ENCODE measurements at regions not wholly inside any gene's neighbourhood (a gene's known extent, or its start where the extent isn't known, plus 50 kb on each side); places are given as distances from the start of the nearest gene placed in this dataset.

DNA sequence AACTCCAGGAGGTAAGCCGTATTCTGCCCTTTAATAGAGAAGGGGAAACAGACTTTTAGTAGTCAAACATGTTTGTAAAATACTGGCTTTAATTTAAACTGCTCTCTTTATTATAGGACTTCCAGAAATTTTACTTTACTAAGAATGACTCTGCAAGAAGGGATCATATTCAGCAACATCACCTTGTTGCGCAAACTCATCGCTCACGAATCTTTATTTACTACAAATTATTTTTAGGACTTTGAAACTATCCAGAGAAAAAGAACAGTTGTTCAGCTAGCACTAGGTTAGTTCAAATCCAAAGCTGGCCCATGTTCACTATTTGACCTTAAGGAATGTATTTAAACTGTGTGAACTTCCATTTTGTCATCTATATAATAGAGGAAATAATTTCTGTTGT lies 498.3 kb upstream of the TENM4 start:
- H3K36me3 ChIP-seq, result no peaks in the 10 kb centered on the region
- TF ChIP-seq, protein P1, sequence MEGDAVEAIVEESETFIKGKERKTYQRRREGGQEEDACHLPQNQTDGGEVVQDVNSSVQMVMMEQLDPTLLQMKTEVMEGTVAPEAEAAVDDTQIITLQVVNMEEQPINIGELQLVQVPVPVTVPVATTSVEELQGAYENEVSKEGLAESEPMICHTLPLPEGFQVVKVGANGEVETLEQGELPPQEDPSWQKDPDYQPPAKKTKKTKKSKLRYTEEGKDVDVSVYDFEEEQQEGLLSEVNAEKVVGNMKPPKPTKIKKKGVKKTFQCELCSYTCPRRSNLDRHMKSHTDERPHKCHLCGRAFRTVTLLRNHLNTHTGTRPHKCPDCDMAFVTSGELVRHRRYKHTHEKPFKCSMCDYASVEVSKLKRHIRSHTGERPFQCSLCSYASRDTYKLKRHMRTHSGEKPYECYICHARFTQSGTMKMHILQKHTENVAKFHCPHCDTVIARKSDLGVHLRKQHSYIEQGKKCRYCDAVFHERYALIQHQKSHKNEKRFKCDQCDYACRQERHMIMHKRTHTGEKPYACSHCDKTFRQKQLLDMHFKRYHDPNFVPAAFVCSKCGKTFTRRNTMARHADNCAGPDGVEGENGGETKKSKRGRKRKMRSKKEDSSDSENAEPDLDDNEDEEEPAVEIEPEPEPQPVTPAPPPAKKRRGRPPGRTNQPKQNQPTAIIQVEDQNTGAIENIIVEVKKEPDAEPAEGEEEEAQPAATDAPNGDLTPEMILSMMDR (IDR thresholded peaks at IDR 0.05), result no peak
- H3K4me1 ChIP-seq, result no peaks in the 10 kb centered on the region
- DNase-seq, result no peak
- H3K4me3 ChIP-seq, result no peak overlapping the region
- intact Hi-C loops (cut with DNase I; ENCODE audit: low total_unique reads), result no loop called here
- H3K27ac ChIP-seq, result no peak overlapping the region
- H3K27me3 ChIP-seq, result no peaks in the 10 kb centered on the region
- H3K9me3 ChIP-seq, result no peaks in the 10 kb centered on the region

DNA sequence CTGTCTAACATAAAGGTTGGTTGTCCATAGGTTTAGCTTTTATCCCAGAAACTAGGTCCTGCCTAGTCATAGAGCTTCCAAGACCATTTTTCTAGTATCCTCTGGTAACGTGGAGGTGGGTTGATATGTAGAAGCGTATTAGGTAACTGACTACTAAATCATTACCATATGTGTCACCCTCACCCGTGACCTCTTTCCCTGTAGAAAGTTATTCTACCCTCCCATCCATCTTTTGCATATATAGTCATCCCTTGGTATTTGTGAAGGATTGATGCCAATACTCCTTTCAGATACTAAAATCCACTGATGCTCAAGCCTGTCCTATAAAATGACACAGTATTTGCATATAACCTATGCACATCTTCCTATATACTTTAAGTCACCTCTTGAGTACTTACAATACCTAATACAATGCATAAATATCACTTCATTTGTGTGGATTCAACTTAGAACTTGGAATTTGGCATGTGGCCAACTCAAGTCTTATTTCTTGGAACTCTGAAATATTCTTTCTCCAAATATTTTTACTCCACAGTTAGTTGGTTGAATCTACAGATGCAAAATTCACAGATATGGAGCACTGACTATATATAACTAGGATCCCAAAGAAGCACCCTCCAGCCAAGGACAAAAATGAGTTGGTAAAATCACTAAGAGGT lies 497.0 kb upstream of the TENM4 start:
- no peaks in the 10 kb centered on the region for H3K27me3 ChIP-seq
- no peaks in the 10 kb centered on the region for H3K9me3 ChIP-seq
- H3K36me3 ChIP-seq, result no peaks in the 10 kb centered on the region
- H3K4me1 ChIP-seq, result no peaks in the 10 kb centered on the region
- DNase-seq, result no peak
- H3K4me3 ChIP-seq, result no peak overlapping the region
- intact Hi-C loops (cut with DNase I; ENCODE audit: low total_unique reads), result no loop called here
- no peak overlapping the region for H3K27ac ChIP-seq
- TF ChIP-seq, protein P1 (IDR thresholded peaks at IDR 0.05), result no peak

DNA sequence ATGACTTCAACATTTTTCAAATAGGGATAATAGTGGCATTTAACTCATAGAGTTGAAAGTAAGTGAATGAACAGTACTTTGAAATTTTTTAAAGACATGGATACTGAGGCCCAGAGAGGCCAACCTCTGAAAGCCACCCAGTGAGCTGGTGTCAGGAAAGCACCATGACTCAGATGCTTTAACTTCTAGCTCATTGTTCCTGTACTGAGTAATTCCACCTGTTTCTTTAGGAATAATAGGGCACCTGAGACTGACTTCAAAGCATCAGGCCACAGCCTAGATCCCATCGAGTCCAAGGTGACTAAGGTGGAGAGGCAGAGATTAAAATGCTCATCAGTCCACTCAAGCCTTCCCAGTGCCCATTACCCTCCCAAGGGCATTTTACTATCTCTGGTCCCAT lies 491.8 kb upstream of the TENM4 start:
- intact Hi-C loops (cut with DNase I; ENCODE audit: low total_unique reads), result no loop called here
- Histone ChIP-seq H3K4me3 (no peak overlapping the region), H3K4me1 (no peaks in the 10 kb centered on the region), H3K27me3 (no peaks in the 10 kb centered on the region), H3K27ac (no peak overlapping the region), H3K9me3 (no peaks in the 10 kb centered on the region), H3K36me3 (no peaks in the 10 kb centered on the region)
- TF ChIP-seq, protein P1 (IDR thresholded peaks at IDR 0.05), result no peak
- DNase-seq, result no peak

DNA sequence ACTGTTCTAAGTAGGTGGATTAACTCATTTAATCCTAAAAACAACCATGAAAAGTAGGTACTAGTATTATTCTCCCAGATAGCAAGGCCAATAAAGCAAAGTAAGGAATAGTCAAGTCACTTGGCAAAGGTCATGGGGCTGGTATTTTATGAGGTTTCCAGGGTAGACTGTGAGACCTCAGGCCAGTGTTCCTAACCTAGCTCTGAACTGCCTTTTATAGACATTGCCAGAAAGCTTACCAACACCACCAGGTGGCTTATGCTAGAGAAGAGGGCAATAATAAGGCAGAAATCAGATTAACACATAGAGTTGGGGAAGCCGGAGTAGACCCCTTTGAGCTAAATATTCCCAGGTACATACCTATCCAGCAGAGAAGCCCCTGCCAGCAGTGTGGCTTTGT lies 490.9 kb upstream of the TENM4 start:
- no peak for DNase-seq
- H3K9me3 ChIP-seq, result no peaks in the 10 kb centered on the region
- no peak overlapping the region for H3K4me3 ChIP-seq
- H3K36me3 ChIP-seq, result no peaks in the 10 kb centered on the region
- no peaks in the 10 kb centered on the region for H3K4me1 ChIP-seq
- H3K27ac ChIP-seq, result no peak overlapping the region
- TF ChIP-seq, protein P1 (IDR thresholded peaks at IDR 0.05), result no peak
- intact Hi-C loops (cut with DNase I; ENCODE audit: low total_unique reads), result no loop called here
- H3K27me3 ChIP-seq, result no peaks in the 10 kb centered on the region

DNA sequence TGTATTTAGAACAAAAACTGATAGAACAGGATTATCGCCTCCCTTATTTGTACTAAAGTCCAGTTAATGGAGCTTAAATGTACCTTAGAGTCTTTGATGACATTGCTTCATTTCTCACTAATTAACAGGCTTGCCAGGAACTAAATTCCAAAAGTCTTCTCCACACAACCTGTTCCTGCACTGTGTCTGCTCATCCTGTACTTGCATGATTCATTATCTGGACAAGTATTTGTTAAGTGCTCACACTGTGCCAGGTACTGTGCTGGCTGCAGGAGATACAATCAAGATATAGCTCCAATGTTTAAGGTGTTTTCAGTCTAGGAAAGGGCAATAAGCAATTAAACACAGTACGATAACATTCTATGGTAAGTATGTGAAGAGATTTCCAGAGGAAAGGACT lies 485.9 kb upstream of the TENM4 start:
- no peaks in the 10 kb centered on the region for H3K4me1 ChIP-seq
- TF ChIP-seq, protein P1 (IDR thresholded peaks at IDR 0.05), result no peak
- H3K9me3 ChIP-seq, result no peaks in the 10 kb centered on the region
- intact Hi-C loops (cut with DNase I; ENCODE audit: low total_unique reads), result no loop called here
- no peak overlapping the region for H3K27ac ChIP-seq
- no peak overlapping the region for H3K4me3 ChIP-seq
- no peaks in the 10 kb centered on the region for H3K27me3 ChIP-seq
- DNase-seq, result no peak
- no peaks in the 10 kb centered on the region for H3K36me3 ChIP-seq

DNA sequence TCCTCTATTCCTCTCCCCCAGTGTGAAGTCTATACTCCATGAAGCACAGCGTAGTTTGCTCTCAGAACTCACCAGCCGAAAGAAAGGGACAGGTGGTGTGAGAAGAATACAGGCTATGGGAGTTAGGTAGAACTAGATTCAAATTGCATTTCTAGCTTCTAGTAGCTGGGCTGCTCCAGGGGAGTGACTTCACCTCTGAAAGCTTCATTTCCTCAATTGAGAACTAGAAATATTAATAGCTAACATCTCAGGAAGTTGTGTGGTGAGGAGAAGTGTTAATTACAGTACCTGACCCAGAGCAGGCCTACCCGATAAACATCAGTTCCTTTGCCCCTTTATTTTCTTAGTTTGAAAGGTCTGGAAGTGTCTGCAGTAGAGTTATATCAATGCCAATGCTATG lies 484.7 kb upstream of the TENM4 start:
- Histone ChIP-seq H3K36me3 (no peaks in the 10 kb centered on the region), H3K4me3 (no peak overlapping the region), H3K27me3 (no peaks in the 10 kb centered on the region), H3K9me3 (no peaks in the 10 kb centered on the region), H3K27ac (no peak overlapping the region), H3K4me1 (no peaks in the 10 kb centered on the region)
- TF ChIP-seq, protein P1 (IDR thresholded peaks at IDR 0.05), result no peak
- DNase-seq, result no peak
- intact Hi-C loops (cut with DNase I; ENCODE audit: low total_unique reads), result no loop called here

Measured in tibial artery (tissue), 4 donors.